K562 (cell line): ENCODE measurements at regions not wholly inside any gene's neighbourhood (a gene's known extent, or its start where the extent isn't known, plus 50 kb on each side); places are given as distances from the start of the nearest gene placed in this dataset.
A peak's percentile ranks its signal among the peaks of the same experiment; 100 is the strongest.

Source experiments
- ATF3 ChIP-seq, 2 experiments: fragments of 450-650 bp in 1 of 2; sonication (generic) in 1 of 2; formaldehyde crosslinking in 1 of 2; IDR thresholded peaks in 1 of 2; conservative IDR thresholded peaks in 1 of 2; 2 replicates each; pipeline versions ENCODE4 v1.6.1 to v1.8.1; 2016 to 2023; ENCODE audit warnings: mild to moderate bottlenecking in 2 of 2, moderate library complexity in 2 of 2, inconsistent platforms in 1 of 2, missing genetic modification reagents in 1 of 2
- BCLAF1 ChIP-seq, 2 experiments: fragments of 450-650 bp in 1 of 2; IDR thresholded peaks; 2 replicates each; pipeline ENCODE4 v1.6.1; 2011 to 2017; ENCODE audit warnings: low read depth in 2 of 2, antibody characterized with exemption in 1 of 2, borderline replicate concordance in 1 of 2, low read length in 1 of 2, mild to moderate bottlenecking in 1 of 2, mixed read lengths in 1 of 2; ENCODE audit not compliant: control insufficient read depth in 1 of 2
- E2F1 ChIP-seq: sonication (generic); formaldehyde crosslinking; IDR thresholded peaks from 2 replicates; pipeline ENCODE4 v1.8.1; 2023; ENCODE audit warnings: mild to moderate bottlenecking, missing genetic modification reagents, moderate library complexity
- ETS2 ChIP-seq: IDR thresholded peaks from 2 replicates; pipeline ENCODE4 v1.6.1; 2016; ENCODE audit warnings: borderline replicate concordance, missing genetic modification characterization, mild to moderate bottlenecking, moderate library complexity, missing compliant biosample characterization; ENCODE audit not compliant: poor library complexity, severe bottlenecking
- PHF8 ChIP-seq: fragments of 200-600 bp; sonication (generic); IDR thresholded peaks from 2 replicates; pipeline ENCODE4 v1.6.1; 2012; ENCODE audit warnings: mixed run types, mild to moderate bottlenecking, inconsistent platforms, low read length, moderate library complexity, borderline replicate concordance
- PTTG1 ChIP-seq: fragments of 450-650 bp; IDR thresholded peaks from 2 replicates; pipeline ENCODE4 v1.6.1; 2016; ENCODE audit warnings: low read depth, mild to moderate bottlenecking, missing genetic modification characterization, missing compliant biosample characterization
- TFE3 ChIP-seq: fragments of 450-650 bp; formaldehyde crosslinking; IDR thresholded peaks from 2 replicates; pipeline ENCODE4 v1.4.0; 2020; ENCODE audit warnings: mild to moderate bottlenecking, mixed read lengths
- USF2 ChIP-seq: sonication (generic); formaldehyde crosslinking; IDR thresholded peaks from 2 replicates; pipeline ENCODE4 v1.5.0; 2020; ENCODE audit warnings: missing genetic modification reagents
- ZBTB12 ChIP-seq: fragments of 250-450 bp; sonication (Bioruptor Pico); IDR thresholded peaks from 2 replicates; pipeline ENCODE4 v1.4.0; 2020
- ZNF347 ChIP-seq: fragments of 450-650 bp; formaldehyde crosslinking; IDR thresholded peaks from 2 replicates; pipeline ENCODE4 v1.4.0; 2020; ENCODE audit warnings: low read depth, mild to moderate bottlenecking, moderate library complexity
- ZNF41 ChIP-seq: fragments of 250-450 bp; sonication (Bioruptor Pico); conservative IDR thresholded peaks from 2 replicates; pipeline ENCODE4 v1.4.0; 2020; ENCODE audit warnings: mild to moderate bottlenecking

- peak; percentile 44 for TF ChIP-seq USF2 (CRISPR knock-in tag)
- TF ChIP-seq PHF8: no peak
- TF ChIP-seq ETS2 (tag): no peak
- TF ChIP-seq BCLAF1 (IDR thresholded peaks at IDR 0.05; ENCODE audit: borderline replicate concordance in 1 of 2, control insufficient read depth in 1 of 2, low read depth in 2 of 2, low read length in 1 of 2): no peak
- TF ChIP-seq E2F1: no peak
- TF ChIP-seq ZBTB12 (CRISPR knock-in tag): no peak
- TF ChIP-seq TFE3 (CRISPR knock-in tag): peak; percentile 52
- no peak for TF ChIP-seq ZNF41
- TF ChIP-seq PTTG1 (tag): no peak
- TF ChIP-seq ATF3 (IDR thresholded peaks at IDR 0.05): no peak
- TF ChIP-seq ATF3 (CRISPR knock-in tag; conservative IDR thresholded peaks at IDR 0.05): no peak
- no peak for TF ChIP-seq ZNF347 (CRISPR knock-in tag)
Measured at GRCh38 chr7:64916-65341, 127.4 kb upstream of the FAM20C start (continued).
